ENCODE measurements at regions not wholly inside any gene's neighbourhood (a gene's known extent, or its start where the extent isn't known, plus 50 kb on each side); places are given as distances from the start of the nearest gene placed in this dataset.

DNA sequence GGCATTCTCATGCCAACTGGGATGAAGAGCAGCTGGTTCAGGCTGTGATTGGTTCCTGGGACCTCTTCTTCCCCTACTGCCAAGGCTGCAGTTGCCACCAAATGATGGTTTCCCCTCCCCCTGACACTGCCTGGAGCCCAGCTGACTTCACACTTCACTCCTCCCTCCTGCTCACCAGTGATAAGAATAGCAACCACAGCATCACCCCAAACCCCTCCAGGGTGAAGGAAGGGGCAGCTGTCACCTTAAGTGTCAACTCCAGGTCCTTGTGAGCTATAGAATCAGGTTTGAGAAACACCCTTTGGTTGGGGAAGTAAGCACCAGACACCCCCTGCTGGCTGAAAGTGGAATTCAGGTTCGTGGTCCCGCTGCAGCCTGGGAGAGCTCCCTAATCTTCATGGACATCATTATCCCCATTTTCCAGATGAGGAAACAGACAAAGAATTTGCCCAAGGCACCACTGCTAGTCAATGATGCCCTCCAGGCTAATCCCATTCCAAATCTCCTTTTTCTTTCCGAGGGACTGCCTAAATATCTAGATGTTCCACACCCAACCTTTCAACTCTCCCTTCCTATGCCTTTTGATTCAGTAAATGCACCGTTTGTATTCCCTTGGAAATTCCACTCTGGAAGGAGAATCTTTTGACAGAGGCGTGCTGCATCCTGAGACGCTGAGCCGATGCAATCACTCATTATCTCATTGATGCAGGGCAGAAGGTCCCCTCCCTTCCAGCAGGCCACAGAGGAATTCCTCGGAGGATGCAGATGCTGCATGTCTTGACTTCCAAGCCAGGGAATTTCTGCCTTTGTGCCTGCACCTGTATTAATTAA, 50.6 kb upstream of the UQCRFS1 start:
- no peak overlapping the region for H3K9ac ChIP-seq (ENCODE audit: low read depth in 1 of 2, low read length in 2 of 2)
- H3K4me1 ChIP-seq (ENCODE audit: control insufficient read depth in 2 of 2, insufficient read depth in 2 of 2, low read length in 2 of 2) = no peaks in the 10 kb centered on the region
- no peaks in the 10 kb centered on the region for H3K27me3 ChIP-seq (ENCODE audit: control insufficient read depth in 2 of 2, insufficient read depth in 2 of 2, low read length in 2 of 2)
- H3K27ac ChIP-seq (ENCODE audit: low read depth in 2 of 2, low read length in 2 of 2) = no peak overlapping the region
- H3K4me3 ChIP-seq (ENCODE audit: low read length in 2 of 2) = no peak overlapping the region
- no peaks in the 10 kb centered on the region for H3K9me3 ChIP-seq (ENCODE audit: control insufficient read depth in 2 of 2, low read length in 2 of 2)
- no peaks in the 10 kb centered on the region for H3K36me3 ChIP-seq (ENCODE audit: control insufficient read depth in 2 of 2, insufficient read depth in 2 of 2, low read length in 2 of 2)

DNA sequence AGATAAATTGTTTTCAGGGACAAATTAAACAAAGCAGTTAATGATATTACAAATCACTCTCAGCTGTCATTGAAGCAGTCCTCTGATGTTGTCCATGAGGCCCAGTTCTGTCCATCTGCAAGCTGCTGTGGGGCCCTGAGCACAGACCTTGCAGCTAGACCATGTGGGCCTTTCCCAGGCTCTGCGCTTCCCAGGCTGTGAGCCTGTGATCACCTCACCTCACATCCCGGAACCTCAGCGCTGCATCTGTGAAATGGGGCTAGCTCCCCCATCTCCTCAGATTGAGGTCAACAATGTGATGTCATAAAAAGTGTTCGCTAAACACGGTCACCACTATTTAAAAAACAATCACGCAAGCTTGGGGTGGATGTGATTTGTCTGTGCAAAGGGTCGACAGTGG, 51.9 kb upstream of the UQCRFS1 start:
- Histone ChIP-seq H3K36me3 (ENCODE audit: control insufficient read depth in 2 of 2, insufficient read depth in 2 of 2, low read length in 2 of 2) (no peaks in the 10 kb centered on the region), H3K9me3 (ENCODE audit: control insufficient read depth in 2 of 2, low read length in 2 of 2) (no peaks in the 10 kb centered on the region), H3K27ac (ENCODE audit: low read depth in 2 of 2, low read length in 2 of 2) (no peak overlapping the region), H3K9ac (ENCODE audit: low read depth in 1 of 2, low read length in 2 of 2) (no peak overlapping the region), H3K27me3 (ENCODE audit: control insufficient read depth in 2 of 2, insufficient read depth in 2 of 2, low read length in 2 of 2) (no peaks in the 10 kb centered on the region), H3K4me3 (ENCODE audit: low read length in 2 of 2) (no peak overlapping the region), H3K4me1 (ENCODE audit: control insufficient read depth in 2 of 2, insufficient read depth in 2 of 2, low read length in 2 of 2) (no peaks in the 10 kb centered on the region)

- Histone ChIP-seq H3K36me3 (ENCODE audit: control insufficient read depth in 2 of 2, insufficient read depth in 2 of 2, low read length in 2 of 2) (no peaks in the 10 kb centered on the region), H3K4me3 (ENCODE audit: low read length in 2 of 2) (no peak overlapping the region), H3K27ac (ENCODE audit: low read depth in 2 of 2, low read length in 2 of 2) (no peak overlapping the region), H3K27me3 (ENCODE audit: control insufficient read depth in 2 of 2, insufficient read depth in 2 of 2, low read length in 2 of 2) (no peaks in the 10 kb centered on the region), H3K9ac (ENCODE audit: low read depth in 1 of 2, low read length in 2 of 2) (no peak overlapping the region), H3K9me3 (ENCODE audit: control insufficient read depth in 2 of 2, low read length in 2 of 2) (no peaks in the 10 kb centered on the region), H3K4me1 (ENCODE audit: control insufficient read depth in 2 of 2, insufficient read depth in 2 of 2, low read length in 2 of 2) (no peaks in the 10 kb centered on the region)
These were observed 52.5 kb upstream of the UQCRFS1 start for GRCh38 chr19:29265436-29265835.

DNA sequence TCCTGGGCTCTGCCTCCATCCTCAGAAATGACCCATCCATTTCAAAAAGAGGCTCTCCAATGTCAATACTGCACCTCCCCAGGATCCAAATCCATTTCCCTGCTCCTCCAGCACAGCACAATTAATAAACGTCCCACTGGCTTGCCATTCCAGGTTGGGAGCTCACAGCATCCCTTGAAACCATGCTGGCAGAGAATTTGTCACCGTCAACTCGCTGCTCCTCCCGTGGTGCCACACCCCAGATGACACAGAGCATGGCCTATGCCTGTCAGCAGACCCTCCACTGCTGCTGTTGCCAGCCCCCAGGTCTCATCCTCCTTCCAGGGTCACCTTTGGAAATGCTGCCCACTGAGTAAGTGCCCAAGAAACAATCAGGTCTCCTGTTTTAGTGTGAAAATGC, 53.0 kb upstream of the UQCRFS1 start:
- Histone ChIP-seq H3K27me3 (ENCODE audit: control insufficient read depth in 2 of 2, insufficient read depth in 2 of 2, low read length in 2 of 2) (no peaks in the 10 kb centered on the region), H3K9ac (ENCODE audit: low read depth in 1 of 2, low read length in 2 of 2) (no peak overlapping the region), H3K36me3 (ENCODE audit: control insufficient read depth in 2 of 2, insufficient read depth in 2 of 2, low read length in 2 of 2) (no peaks in the 10 kb centered on the region), H3K4me1 (ENCODE audit: control insufficient read depth in 2 of 2, insufficient read depth in 2 of 2, low read length in 2 of 2) (no peaks in the 10 kb centered on the region), H3K27ac (ENCODE audit: low read depth in 2 of 2, low read length in 2 of 2) (no peak overlapping the region), H3K4me3 (ENCODE audit: low read length in 2 of 2) (no peak overlapping the region), H3K9me3 (ENCODE audit: control insufficient read depth in 2 of 2, low read length in 2 of 2) (no peaks in the 10 kb centered on the region)

DNA sequence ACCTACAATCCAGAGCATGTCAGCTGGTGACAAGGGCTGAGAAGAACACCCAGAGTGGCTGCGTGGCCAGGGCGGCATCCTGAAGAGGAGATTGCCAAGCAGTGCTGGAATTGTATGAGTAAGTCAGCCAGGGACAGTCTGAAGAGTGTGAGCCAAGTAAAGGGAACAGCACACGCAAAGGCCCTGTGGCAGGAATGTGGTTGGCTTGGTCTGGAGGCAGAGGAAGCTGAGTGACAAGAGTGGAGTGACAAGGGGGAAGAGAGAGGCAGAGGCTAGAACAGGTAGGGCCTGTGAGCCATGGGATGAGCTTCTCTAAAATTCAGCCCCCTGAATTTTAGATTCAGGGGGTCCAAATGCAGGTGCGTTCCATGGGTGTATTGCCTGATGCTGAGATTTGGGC, 53.7 kb upstream of the UQCRFS1 start:
- H3K36me3 ChIP-seq (ENCODE audit: control insufficient read depth in 2 of 2, insufficient read depth in 2 of 2, low read length in 2 of 2) = no peaks in the 10 kb centered on the region
- H3K27ac ChIP-seq (ENCODE audit: low read depth in 2 of 2, low read length in 2 of 2) = no peak overlapping the region
- H3K9me3 ChIP-seq (ENCODE audit: control insufficient read depth in 2 of 2, low read length in 2 of 2) = no peaks in the 10 kb centered on the region
- no peaks in the 10 kb centered on the region for H3K27me3 ChIP-seq (ENCODE audit: control insufficient read depth in 2 of 2, insufficient read depth in 2 of 2, low read length in 2 of 2)
- no peaks in the 10 kb centered on the region for H3K4me1 ChIP-seq (ENCODE audit: control insufficient read depth in 2 of 2, insufficient read depth in 2 of 2, low read length in 2 of 2)
- no peak overlapping the region for H3K4me3 ChIP-seq (ENCODE audit: low read length in 2 of 2)
- no peak overlapping the region for H3K9ac ChIP-seq (ENCODE audit: low read depth in 1 of 2, low read length in 2 of 2)

DNA sequence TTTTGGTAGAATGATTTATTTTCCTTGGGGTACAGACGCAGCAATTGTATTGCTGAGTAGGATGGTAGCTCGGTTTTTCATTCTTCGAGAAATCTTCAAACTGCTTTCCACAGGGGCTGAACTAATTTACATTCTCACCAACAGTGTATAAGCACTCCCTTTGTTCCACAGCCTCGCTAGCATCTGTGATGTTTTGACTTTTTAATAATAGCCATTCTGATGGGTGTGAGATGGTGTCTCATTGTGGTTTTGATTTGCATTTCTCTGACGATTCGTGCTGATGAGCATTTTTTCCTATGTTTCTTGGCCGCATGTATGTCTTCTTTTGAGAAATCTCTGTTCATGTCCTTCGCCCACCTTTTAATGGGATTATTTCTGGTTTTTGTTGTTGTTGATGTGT, 54.8 kb upstream of the UQCRFS1 start:
- Histone ChIP-seq H3K27ac (ENCODE audit: low read depth in 2 of 2, low read length in 2 of 2) (no peak overlapping the region), H3K27me3 (ENCODE audit: control insufficient read depth in 2 of 2, insufficient read depth in 2 of 2, low read length in 2 of 2) (no peaks in the 10 kb centered on the region), H3K4me1 (ENCODE audit: control insufficient read depth in 2 of 2, insufficient read depth in 2 of 2, low read length in 2 of 2) (no peaks in the 10 kb centered on the region), H3K9me3 (ENCODE audit: control insufficient read depth in 2 of 2, low read length in 2 of 2) (no peaks in the 10 kb centered on the region), H3K4me3 (ENCODE audit: low read length in 2 of 2) (no peak overlapping the region), H3K9ac (ENCODE audit: low read depth in 1 of 2, low read length in 2 of 2) (no peak overlapping the region), H3K36me3 (ENCODE audit: control insufficient read depth in 2 of 2, insufficient read depth in 2 of 2, low read length in 2 of 2) (no peaks in the 10 kb centered on the region)

DNA sequence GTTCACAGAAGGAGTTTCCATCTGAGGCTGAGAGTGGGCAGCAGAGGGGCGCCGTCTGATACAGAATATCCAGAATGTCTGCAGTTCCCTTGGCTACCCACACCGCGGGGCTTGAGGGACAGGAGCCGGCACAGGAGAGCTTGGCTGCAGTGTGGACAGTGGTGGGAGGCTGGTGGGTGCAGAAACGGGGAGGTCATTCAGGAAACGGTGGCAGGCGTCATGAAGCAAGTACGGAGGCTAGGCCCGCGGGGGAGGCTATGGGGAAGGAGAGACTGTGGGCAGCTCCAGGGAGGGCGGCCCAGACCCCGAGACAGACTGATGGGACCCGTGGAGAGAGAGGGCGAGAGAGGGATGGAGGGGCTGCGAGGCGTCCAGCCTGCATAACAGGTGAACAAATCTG, 55.2 kb upstream of the UQCRFS1 start:
- Histone ChIP-seq H3K36me3 (ENCODE audit: control insufficient read depth in 2 of 2, insufficient read depth in 2 of 2, low read length in 2 of 2) (no peaks in the 10 kb centered on the region), H3K4me3 (ENCODE audit: low read length in 2 of 2) (no peak overlapping the region), H3K4me1 (ENCODE audit: control insufficient read depth in 2 of 2, insufficient read depth in 2 of 2, low read length in 2 of 2) (no peaks in the 10 kb centered on the region), H3K9ac (ENCODE audit: low read depth in 1 of 2, low read length in 2 of 2) (no peak overlapping the region), H3K27me3 (ENCODE audit: control insufficient read depth in 2 of 2, insufficient read depth in 2 of 2, low read length in 2 of 2) (no peaks in the 10 kb centered on the region), H3K27ac (ENCODE audit: low read depth in 2 of 2, low read length in 2 of 2) (no peak overlapping the region), H3K9me3 (ENCODE audit: control insufficient read depth in 2 of 2, low read length in 2 of 2) (no peaks in the 10 kb centered on the region)

- no peaks in the 10 kb centered on the region for H3K4me1 ChIP-seq (ENCODE audit: control insufficient read depth in 2 of 2, insufficient read depth in 2 of 2, low read length in 2 of 2)
These were observed 55.9 kb upstream of the UQCRFS1 start for GRCh38 chr19:29268721-29269393.

DNA sequence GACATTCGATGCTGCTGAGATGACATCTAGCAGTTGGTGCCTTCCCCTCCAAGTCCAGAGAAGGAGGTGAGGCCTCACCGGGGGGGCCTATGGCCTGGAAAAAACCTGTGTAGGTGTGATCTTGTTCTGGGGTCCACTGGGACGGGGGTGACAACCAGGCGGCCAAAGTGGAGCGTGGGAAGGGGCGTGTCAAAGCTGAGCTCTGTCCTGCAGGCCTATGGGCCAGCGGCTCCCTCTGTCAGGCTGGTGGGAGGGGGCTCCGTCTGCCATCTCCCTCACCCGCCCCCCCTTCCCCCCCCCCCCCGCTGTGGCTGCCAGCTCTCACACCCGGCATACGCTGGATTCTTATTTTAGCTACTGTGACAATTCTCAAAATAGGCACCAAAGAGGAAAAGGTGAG, 56.7 kb upstream of the UQCRFS1 start:
- Histone ChIP-seq H3K27me3 (ENCODE audit: control insufficient read depth in 2 of 2, insufficient read depth in 2 of 2, low read length in 2 of 2) (no peaks in the 10 kb centered on the region), H3K9ac (ENCODE audit: low read depth in 1 of 2, low read length in 2 of 2) (no peak overlapping the region), H3K4me3 (ENCODE audit: low read length in 2 of 2) (no peak overlapping the region), H3K27ac (ENCODE audit: low read depth in 2 of 2, low read length in 2 of 2) (no peak overlapping the region), H3K9me3 (ENCODE audit: control insufficient read depth in 2 of 2, low read length in 2 of 2) (no peaks in the 10 kb centered on the region), H3K36me3 (ENCODE audit: control insufficient read depth in 2 of 2, insufficient read depth in 2 of 2, low read length in 2 of 2) (no peaks in the 10 kb centered on the region), H3K4me1 (ENCODE audit: control insufficient read depth in 2 of 2, insufficient read depth in 2 of 2, low read length in 2 of 2) (no peaks in the 10 kb centered on the region)

More at GRCh38 chr19:29268721-29269393, 55.9 kb upstream of the UQCRFS1 start:
- H3K4me3 ChIP-seq (ENCODE audit: low read length in 2 of 2) = no peak overlapping the region
- H3K36me3 ChIP-seq (ENCODE audit: control insufficient read depth in 2 of 2, insufficient read depth in 2 of 2, low read length in 2 of 2) = no peaks in the 10 kb centered on the region
- H3K27ac ChIP-seq (ENCODE audit: low read depth in 2 of 2, low read length in 2 of 2) = no peak overlapping the region
- H3K27me3 ChIP-seq (ENCODE audit: control insufficient read depth in 2 of 2, insufficient read depth in 2 of 2, low read length in 2 of 2) = no peaks in the 10 kb centered on the region
- H3K9ac ChIP-seq (ENCODE audit: low read depth in 1 of 2, low read length in 2 of 2) = no peak overlapping the region
- no peaks in the 10 kb centered on the region for H3K9me3 ChIP-seq (ENCODE audit: control insufficient read depth in 2 of 2, low read length in 2 of 2)

- Histone ChIP-seq H3K4me1 (ENCODE audit: control insufficient read depth in 2 of 2, insufficient read depth in 2 of 2, low read length in 2 of 2) (no peaks in the 10 kb centered on the region), H3K27me3 (ENCODE audit: control insufficient read depth in 2 of 2, insufficient read depth in 2 of 2, low read length in 2 of 2) (no peaks in the 10 kb centered on the region), H3K4me3 (ENCODE audit: low read length in 2 of 2) (no peak overlapping the region)
These were observed 58.4 kb upstream of the UQCRFS1 start for GRCh38 chr19:29271341-29271740.

More at GRCh38 chr19:29271341-29271740, 58.4 kb upstream of the UQCRFS1 start:
- Histone ChIP-seq H3K9ac (ENCODE audit: low read depth in 1 of 2, low read length in 2 of 2) (no peak overlapping the region), H3K9me3 (ENCODE audit: control insufficient read depth in 2 of 2, low read length in 2 of 2) (no peaks in the 10 kb centered on the region), H3K27ac (ENCODE audit: low read depth in 2 of 2, low read length in 2 of 2) (no peak overlapping the region), H3K36me3 (ENCODE audit: control insufficient read depth in 2 of 2, insufficient read depth in 2 of 2, low read length in 2 of 2) (no peaks in the 10 kb centered on the region)

Measured in mucosa of rectum (tissue), 2 donors.